ENCODE measurements at regions not wholly inside any gene's neighbourhood (a gene's known extent, or its start where the extent isn't known, plus 50 kb on each side); places are given as distances from the start of the nearest gene placed in this dataset.
A peak's percentile ranks its signal among the peaks of the same experiment; 100 is the strongest.

GRCh38 chr12:126727218-126728075, 1539.5 kb upstream of the TMEM132C start:
- no peaks in the 10 kb centered on the region for H3K9me3 ChIP-seq (ENCODE audit: control insufficient read depth, low read length)
- H3K4me1 ChIP-seq (ENCODE audit: control insufficient read depth, insufficient read depth, low read length, poor library complexity, severe bottlenecking), result no peaks in the 10 kb centered on the region
- H3K27ac ChIP-seq (ENCODE audit: insufficient read depth, low read length, poor library complexity, severe bottlenecking), result no peak overlapping the region
- H3K36me3 ChIP-seq (ENCODE audit: control insufficient read depth, insufficient read depth, low read length), result no peaks in the 10 kb centered on the region
- DNase-seq, result no peak
- no peak overlapping the region for H3K4me3 ChIP-seq (ENCODE audit: insufficient read depth, low read depth, low read length, poor library complexity, severe bottlenecking)
- no peaks in the 10 kb centered on the region for H3K27me3 ChIP-seq (replicated peaks; ENCODE audit: control insufficient read depth, insufficient read depth, low read length, poor library complexity, severe bottlenecking)

DNA sequence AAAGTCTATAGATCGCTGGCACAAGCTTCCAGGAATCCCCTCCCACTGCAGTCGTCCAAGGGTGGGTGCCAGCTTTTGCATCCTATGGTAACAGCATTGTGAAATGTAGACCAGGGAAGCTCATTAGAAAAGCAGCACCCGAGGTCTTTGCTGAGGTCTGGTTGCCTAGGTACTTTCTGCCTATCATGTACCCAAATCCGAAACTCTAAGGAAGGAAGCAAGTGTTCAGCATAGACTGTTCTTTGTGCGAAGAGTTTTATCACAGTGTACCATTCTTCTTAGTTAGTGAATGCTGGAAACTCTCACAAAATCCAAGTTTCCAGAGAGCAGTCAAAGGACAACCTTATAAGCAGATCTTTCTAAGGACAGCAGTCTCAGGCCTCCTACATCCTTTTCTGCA, 1532.7 kb upstream of the TMEM132C start:
- no peak for DNase-seq
- Histone ChIP-seq H3K27me3 (replicated peaks; ENCODE audit: control insufficient read depth, insufficient read depth, low read length, poor library complexity, severe bottlenecking) (no peaks in the 10 kb centered on the region), H3K27ac (ENCODE audit: insufficient read depth, low read length, poor library complexity, severe bottlenecking) (no peak overlapping the region), H3K9me3 (ENCODE audit: control insufficient read depth, low read length) (no peaks in the 10 kb centered on the region), H3K36me3 (ENCODE audit: control insufficient read depth, insufficient read depth, low read length) (no peaks in the 10 kb centered on the region), H3K4me1 (ENCODE audit: control insufficient read depth, insufficient read depth, low read length, poor library complexity, severe bottlenecking) (no peaks in the 10 kb centered on the region), H3K4me3 (ENCODE audit: insufficient read depth, low read depth, low read length, poor library complexity, severe bottlenecking) (no peak overlapping the region)

DNA sequence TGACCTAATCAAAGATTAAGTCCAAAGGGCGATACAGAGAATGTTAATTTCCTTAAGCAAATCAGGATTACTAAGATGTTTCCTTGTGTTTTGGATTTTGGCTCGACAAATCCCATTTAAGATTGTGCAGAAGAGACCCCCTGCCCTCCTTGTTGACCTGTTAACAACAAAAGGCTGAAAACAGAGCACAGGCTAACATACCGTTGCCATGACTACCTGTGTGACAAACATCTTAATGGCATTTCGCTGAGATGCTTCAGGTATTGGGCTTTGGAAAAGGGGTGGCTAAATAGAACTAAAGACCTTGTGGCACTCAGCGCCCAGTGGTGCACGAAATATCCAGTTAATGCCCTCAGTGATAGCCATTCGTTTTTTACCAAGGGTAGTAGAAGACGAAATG, 1532.3 kb upstream of the TMEM132C start:
- H3K27ac ChIP-seq (ENCODE audit: insufficient read depth, low read length, poor library complexity, severe bottlenecking), result no peak overlapping the region
- DNase-seq, result no peak
- no peaks in the 10 kb centered on the region for H3K9me3 ChIP-seq (ENCODE audit: control insufficient read depth, low read length)

DNA sequence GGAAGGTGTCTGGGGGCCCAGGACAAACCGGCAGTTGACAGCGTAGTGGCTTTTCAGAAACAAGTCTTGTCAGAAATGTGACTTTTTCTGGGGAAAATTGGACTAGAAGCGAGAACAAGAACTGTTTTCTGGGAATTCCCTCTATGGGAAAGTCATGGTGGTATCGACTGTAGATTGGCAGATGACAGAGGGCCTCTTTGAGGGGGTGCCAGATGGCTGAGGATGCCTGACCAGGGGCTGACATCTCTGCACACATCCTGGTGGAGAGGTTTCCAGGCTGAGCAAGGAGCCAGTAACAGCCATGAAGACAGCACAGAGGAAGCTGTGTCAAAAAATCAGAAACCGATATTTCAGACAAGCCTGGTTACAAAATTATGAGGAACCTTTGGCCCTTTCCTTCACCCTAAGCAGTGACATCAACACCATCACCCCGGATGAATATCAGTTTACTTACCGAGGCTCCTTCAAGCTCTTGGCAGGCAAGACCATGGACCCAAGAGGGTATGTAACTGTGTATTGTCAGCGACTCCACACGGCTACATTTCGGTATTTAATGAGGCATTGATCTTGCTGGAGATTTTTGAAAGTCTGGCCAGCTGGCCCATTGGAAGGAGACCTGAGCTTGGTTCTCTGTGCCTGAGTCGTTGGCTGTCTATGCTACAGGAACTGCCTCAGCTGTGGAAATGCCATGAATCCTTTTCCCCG, 1525.3 kb upstream of the TMEM132C start:
- H3K27me3 ChIP-seq (replicated peaks; ENCODE audit: control insufficient read depth, insufficient read depth, low read length, poor library complexity, severe bottlenecking), result no peaks in the 10 kb centered on the region
- H3K36me3 ChIP-seq (ENCODE audit: control insufficient read depth, insufficient read depth, low read length), result no peaks in the 10 kb centered on the region
- H3K4me1 ChIP-seq (ENCODE audit: control insufficient read depth, insufficient read depth, low read length, poor library complexity, severe bottlenecking), result no peaks in the 10 kb centered on the region
- DNase-seq, result no peak
- no peak overlapping the region for H3K27ac ChIP-seq (ENCODE audit: insufficient read depth, low read length, poor library complexity, severe bottlenecking)
- peaks cover 5% of the 10 kb centered on the region for H3K9me3 ChIP-seq (ENCODE audit: control insufficient read depth, low read length)
- no peak overlapping the region for H3K4me3 ChIP-seq (ENCODE audit: insufficient read depth, low read depth, low read length, poor library complexity, severe bottlenecking)

More for the DNA sequence above, 1532.3 kb upstream of the TMEM132C start:
- H3K27me3 ChIP-seq (replicated peaks; ENCODE audit: control insufficient read depth, insufficient read depth, low read length, poor library complexity, severe bottlenecking), result no peaks in the 10 kb centered on the region
- no peaks in the 10 kb centered on the region for H3K36me3 ChIP-seq (ENCODE audit: control insufficient read depth, insufficient read depth, low read length)
- no peaks in the 10 kb centered on the region for H3K4me1 ChIP-seq (ENCODE audit: control insufficient read depth, insufficient read depth, low read length, poor library complexity, severe bottlenecking)
- no peak overlapping the region for H3K4me3 ChIP-seq (ENCODE audit: insufficient read depth, low read depth, low read length, poor library complexity, severe bottlenecking)

DNA sequence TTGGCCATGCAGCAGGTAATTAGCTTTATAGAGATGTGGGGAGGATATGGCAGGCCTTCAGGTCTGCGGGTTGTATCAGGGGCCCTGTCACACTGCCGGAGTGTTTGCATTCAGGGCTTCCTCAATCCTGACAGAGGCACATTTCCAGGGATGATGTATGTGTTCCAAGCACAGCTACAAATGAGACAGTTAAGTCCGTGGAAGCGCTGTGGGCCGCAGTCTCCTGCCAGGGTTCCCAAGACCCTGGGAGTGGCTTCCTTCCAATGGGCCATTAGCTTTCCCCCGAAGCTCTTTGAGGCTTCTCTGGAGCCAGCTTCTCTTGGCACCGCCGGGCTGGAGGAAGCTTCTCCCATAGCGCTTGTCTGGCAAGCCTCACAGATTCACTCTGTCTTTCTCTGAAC, 1524.7 kb upstream of the TMEM132C start:
- peaks cover 5% of the 10 kb centered on the region for H3K9me3 ChIP-seq (ENCODE audit: control insufficient read depth, low read length)
- no peak for DNase-seq
- H3K27ac ChIP-seq (ENCODE audit: insufficient read depth, low read length, poor library complexity, severe bottlenecking), result no peak overlapping the region
- no peaks in the 10 kb centered on the region for H3K4me1 ChIP-seq (ENCODE audit: control insufficient read depth, insufficient read depth, low read length, poor library complexity, severe bottlenecking)
- no peaks in the 10 kb centered on the region for H3K27me3 ChIP-seq (replicated peaks; ENCODE audit: control insufficient read depth, insufficient read depth, low read length, poor library complexity, severe bottlenecking)
- H3K36me3 ChIP-seq (ENCODE audit: control insufficient read depth, insufficient read depth, low read length), result no peaks in the 10 kb centered on the region
- H3K4me3 ChIP-seq (ENCODE audit: insufficient read depth, low read depth, low read length, poor library complexity, severe bottlenecking), result no peak overlapping the region

GRCh38 chr12:126747530-126748149, 1519.3 kb upstream of the TMEM132C start:
- H3K9me3 ChIP-seq (ENCODE audit: control insufficient read depth, low read length), result no peaks in the 10 kb centered on the region
- H3K27ac ChIP-seq (ENCODE audit: insufficient read depth, low read length, poor library complexity, severe bottlenecking), result no peak overlapping the region
- no peaks in the 10 kb centered on the region for H3K4me1 ChIP-seq (ENCODE audit: control insufficient read depth, insufficient read depth, low read length, poor library complexity, severe bottlenecking)
- no peaks in the 10 kb centered on the region for H3K27me3 ChIP-seq (replicated peaks; ENCODE audit: control insufficient read depth, insufficient read depth, low read length, poor library complexity, severe bottlenecking)
- peak; percentile 6 to 32 (median 24) for DNase-seq
- H3K4me3 ChIP-seq (ENCODE audit: insufficient read depth, low read depth, low read length, poor library complexity, severe bottlenecking), result no peak overlapping the region
- H3K36me3 ChIP-seq (ENCODE audit: control insufficient read depth, insufficient read depth, low read length), result no peaks in the 10 kb centered on the region

GRCh38 chr12:126752021-126752420, 1514.9 kb upstream of the TMEM132C start:
- Histone ChIP-seq H3K9me3 (ENCODE audit: control insufficient read depth, low read length) (no peaks in the 10 kb centered on the region), H3K4me3 (ENCODE audit: insufficient read depth, low read depth, low read length, poor library complexity, severe bottlenecking) (no peak overlapping the region), H3K4me1 (ENCODE audit: control insufficient read depth, insufficient read depth, low read length, poor library complexity, severe bottlenecking) (no peaks in the 10 kb centered on the region), H3K27ac (ENCODE audit: insufficient read depth, low read length, poor library complexity, severe bottlenecking) (no peak overlapping the region), H3K27me3 (replicated peaks; ENCODE audit: control insufficient read depth, insufficient read depth, low read length, poor library complexity, severe bottlenecking) (no peaks in the 10 kb centered on the region), H3K36me3 (ENCODE audit: control insufficient read depth, insufficient read depth, low read length) (no peaks in the 10 kb centered on the region)
- DNase-seq, result no peak

GRCh38 chr12:126757326-126757725, 1509.6 kb upstream of the TMEM132C start:
- Histone ChIP-seq H3K4me1 (ENCODE audit: control insufficient read depth, insufficient read depth, low read length, poor library complexity, severe bottlenecking) (no peaks in the 10 kb centered on the region), H3K9me3 (ENCODE audit: control insufficient read depth, low read length) (no peaks in the 10 kb centered on the region), H3K27ac (ENCODE audit: insufficient read depth, low read length, poor library complexity, severe bottlenecking) (no peak overlapping the region), H3K36me3 (ENCODE audit: control insufficient read depth, insufficient read depth, low read length) (peaks cover 3% of the 10 kb centered on the region), H3K27me3 (replicated peaks; ENCODE audit: control insufficient read depth, insufficient read depth, low read length, poor library complexity, severe bottlenecking) (no peaks in the 10 kb centered on the region), H3K4me3 (ENCODE audit: insufficient read depth, low read depth, low read length, poor library complexity, severe bottlenecking) (no peak overlapping the region)
- no peak for DNase-seq

DNA sequence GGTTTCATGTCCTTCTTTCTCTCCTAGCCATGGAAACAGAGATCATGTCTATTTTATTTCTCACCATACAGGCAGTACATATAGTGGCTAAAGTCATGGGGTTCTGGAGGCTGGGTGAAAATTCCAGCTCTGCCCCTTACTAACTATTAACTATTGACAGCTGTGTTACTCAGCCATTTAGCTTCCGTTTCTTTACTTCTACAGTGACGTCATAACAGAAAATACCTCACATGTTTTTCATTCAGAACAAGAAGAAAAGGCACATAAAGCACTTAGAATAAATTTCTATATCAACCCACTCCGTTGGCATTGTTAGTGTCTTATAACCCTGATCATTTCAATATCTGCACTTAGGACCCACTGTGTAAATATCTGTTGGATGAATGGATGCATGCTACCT, 1506.9 kb upstream of the TMEM132C start:
- no peaks in the 10 kb centered on the region for H3K27me3 ChIP-seq (replicated peaks; ENCODE audit: control insufficient read depth, insufficient read depth, low read length, poor library complexity, severe bottlenecking)
- no peak overlapping the region for H3K27ac ChIP-seq (ENCODE audit: insufficient read depth, low read length, poor library complexity, severe bottlenecking)
- H3K4me1 ChIP-seq (ENCODE audit: control insufficient read depth, insufficient read depth, low read length, poor library complexity, severe bottlenecking), result no peaks in the 10 kb centered on the region
- no peak for DNase-seq
- H3K36me3 ChIP-seq (ENCODE audit: control insufficient read depth, insufficient read depth, low read length), result peaks cover 3% of the 10 kb centered on the region
- no peak overlapping the region for H3K4me3 ChIP-seq (ENCODE audit: insufficient read depth, low read depth, low read length, poor library complexity, severe bottlenecking)
- H3K9me3 ChIP-seq (ENCODE audit: control insufficient read depth, low read length), result no peaks in the 10 kb centered on the region

DNA sequence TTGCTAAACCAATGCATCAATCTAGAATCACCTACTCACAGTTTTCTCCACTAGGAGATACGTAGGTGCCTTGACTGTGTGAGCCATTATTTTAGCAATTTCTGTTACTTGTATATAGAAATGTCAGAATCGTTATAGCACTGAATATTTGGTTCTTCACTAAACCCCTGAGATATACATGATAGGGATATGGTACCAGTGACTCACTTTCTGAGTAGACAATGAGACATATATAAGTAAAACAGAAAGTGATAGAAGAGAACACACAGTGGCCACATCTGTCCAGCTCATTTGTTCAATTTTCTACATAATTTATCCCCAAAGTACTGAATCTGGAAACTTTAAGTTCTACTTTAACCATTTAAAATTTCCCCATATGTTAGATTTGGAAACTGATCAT, 1505.5 kb upstream of the TMEM132C start:
- H3K4me1 ChIP-seq (ENCODE audit: control insufficient read depth, insufficient read depth, low read length, poor library complexity, severe bottlenecking), result no peaks in the 10 kb centered on the region
- DNase-seq, result no peak
- H3K27ac ChIP-seq (ENCODE audit: insufficient read depth, low read length, poor library complexity, severe bottlenecking), result no peak overlapping the region
- H3K27me3 ChIP-seq (replicated peaks; ENCODE audit: control insufficient read depth, insufficient read depth, low read length, poor library complexity, severe bottlenecking), result no peaks in the 10 kb centered on the region
- no peaks in the 10 kb centered on the region for H3K9me3 ChIP-seq (ENCODE audit: control insufficient read depth, low read length)
- H3K4me3 ChIP-seq (ENCODE audit: insufficient read depth, low read depth, low read length, poor library complexity, severe bottlenecking), result no peak overlapping the region
- peaks cover 3% of the 10 kb centered on the region for H3K36me3 ChIP-seq (ENCODE audit: control insufficient read depth, insufficient read depth, low read length)

All from effector memory CD4-positive, alpha-beta T cell (primary cell).